B cell (primary cell): ENCODE measurements at regions not wholly inside any gene's neighbourhood (a gene's known extent, or its start where the extent isn't known, plus 50 kb on each side); places are given as distances from the start of the nearest gene placed in this dataset.

Experiments
- ATAC-seq: fragments of 200-7000 bp; cut with Tn5 transposase; one replicate; pipeline ENCODE4 v1.10.0; 2021; ENCODE audit warnings: low read depth, mild to moderate bottlenecking, moderate number of reproducible peaks, moderate library complexity
- CTCF ChIA-PET: fragments of 350-600 bp; sonication (Branson Sonifier 250); formaldehyde crosslinking; loops from one replicate; lab custom pipeline; 2021; ENCODE audit warnings: antibody characterized with exemption, inconsistent platforms; lab: Charles Lee
- POLR2A ChIA-PET: fragments of 350-600 bp; sonication (Branson Sonifier 250); formaldehyde crosslinking; loops from one replicate; lab custom pipeline; 2021; ENCODE audit warnings: antibody characterized with exemption; lab: Charles Lee
- DNase-seq: peaks from one replicate; pipeline ENCODE4 v3.0.0; 2013
- H2AFZ ChIP-seq: 2 replicates; pipeline ENCODE4 v1.6.1; 2012; ENCODE audit warnings: mild to moderate bottlenecking, low read depth, low read length; ENCODE audit not compliant: insufficient read depth, poor library complexity, severe bottlenecking
- H3K27ac ChIP-seq, 2 donors: 1 replicate in 1 of 2; 2 replicates in 1 of 2; pipeline ENCODE4 v1.5.1; 2012 to 2013; ENCODE audit warnings: low read length in 2 of 2, mild to moderate bottlenecking in 2 of 2, moderate library complexity in 1 of 2
- H3K27me3 ChIP-seq, 4 experiments: fragments of 200-600 bp in 1 of 4; sonication (generic) in 1 of 4; replicated peaks in 1 of 4; 1 replicate in 2 of 4; 2 replicates in 2 of 4; pipeline versions ENCODE4 v1.6.1 to v1.7.0; 2013 to 2016; ENCODE audit warnings: low read length in 3 of 4, mild to moderate bottlenecking in 2 of 4, mixed read lengths in 1 of 4, moderate library complexity in 1 of 4; ENCODE audit not compliant: insufficient read depth in 4 of 4, control insufficient read depth in 3 of 4; ENCODE audit errors: control extremely low read depth in 1 of 4
- H3K36me3 ChIP-seq, 2 experiments: replicated peaks in 1 of 2; 1 replicate in 1 of 2; 2 replicates in 1 of 2; pipeline versions ENCODE4 v1.6.1 to v1.7.1; 2013; ENCODE audit warnings: low read length in 1 of 2; ENCODE audit not compliant: insufficient read depth in 2 of 2, control insufficient read depth in 1 of 2; ENCODE audit errors: control extremely low read depth in 1 of 2, extremely low read depth in 1 of 2
- H3K4me1 ChIP-seq, 2 donors: fragments of 200-600 bp in 1 of 2; sonication (generic) in 1 of 2; 1 replicate in 1 of 2; 2 replicates in 1 of 2; pipeline versions ENCODE4 v1.5.1 to v1.6.1; 2013 to 2017; ENCODE audit warnings: low read length in 2 of 2; ENCODE audit not compliant: control insufficient read depth in 2 of 2, insufficient read depth in 2 of 2
- H3K4me2 ChIP-seq: replicated peaks from 2 replicates; pipeline ENCODE3; 2012; ENCODE audit warnings: mild to moderate bottlenecking, low read depth, low read length; ENCODE audit not compliant: poor library complexity, severe bottlenecking
- H3K4me3 ChIP-seq, 5 experiments: fragments of 200-600 bp in 1 of 5; sonication (generic) in 1 of 5; 1 replicate in 3 of 5; 2 replicates in 2 of 5; pipeline versions ENCODE4 v1.5.1 to v1.7.0; 2011 to 2016; ENCODE audit warnings: low read length in 4 of 5, mild to moderate bottlenecking in 4 of 5, low read depth in 2 of 5, control low read depth in 1 of 5, moderate library complexity in 1 of 5; ENCODE audit not compliant: insufficient read depth in 1 of 5; ENCODE audit errors: control extremely low read depth in 1 of 5, extremely low read depth in 1 of 5
- H3K79me2 ChIP-seq: fragments of 200-600 bp; sonication (generic); one replicate; pipeline ENCODE4 v1.6.0; 2016; ENCODE audit warnings: low read length; ENCODE audit not compliant: control insufficient read depth, insufficient read depth
- H3K9ac ChIP-seq: fragments of 200-600 bp; sonication (generic); 2 replicates; pipeline ENCODE4 v1.6.1; 2017; ENCODE audit warnings: mild to moderate bottlenecking, low read length, moderate library complexity
- H3K9me3 ChIP-seq, 3 donors: one replicate each; pipeline versions ENCODE4 v1.6.1 to v1.7.1; 2013; ENCODE audit warnings: low read length in 2 of 3; ENCODE audit not compliant: control insufficient read depth in 2 of 3, insufficient read depth in 1 of 3; ENCODE audit errors: control extremely low read depth in 1 of 3
- H4K20me1 ChIP-seq: 2 replicates; pipeline ENCODE4 v1.6.0; 2012; ENCODE audit warnings: mild to moderate bottlenecking, low read length; ENCODE audit not compliant: insufficient read depth, control insufficient read depth, poor library complexity, severe bottlenecking
- H3K27ac Mint-ChIP-seq: one replicate; pipeline ENCODE4 v1.8.0; 2021; ENCODE audit warnings: mixed read lengths
- H3K27me3 Mint-ChIP-seq: one replicate; pipeline ENCODE4 v1.8.0; 2021; ENCODE audit warnings: mixed read lengths
- H3K4me1 Mint-ChIP-seq: one replicate; pipeline ENCODE4 v1.8.0; 2021; ENCODE audit warnings: mixed read lengths
- H3K4me3 Mint-ChIP-seq: one replicate; pipeline ENCODE4 v1.8.0; 2021; ENCODE audit warnings: mixed read lengths
- H3K9me3 Mint-ChIP-seq: one replicate; pipeline ENCODE4 v1.8.0; 2022; ENCODE audit warnings: mixed read lengths; ENCODE audit not compliant: insufficient read depth
- EZH2 ChIP-seq: IDR thresholded peaks from 2 replicates; pipeline ENCODE4 v1.6.1; 2012; ENCODE audit warnings: borderline replicate concordance, low read depth, mild to moderate bottlenecking, moderate library complexity, low read length; ENCODE audit not compliant: insufficient read depth, poor library complexity, severe bottlenecking
- WGBS: methylation state at CpG from one replicate; pipeline ENCODE4 v1.1.5; 2013; ENCODE audit warnings: missing lambda C conversion rate; ENCODE audit not compliant: insufficient coverage; 5-methylcytosine and 5-hydroxymethylcytosine counted together
- intact Hi-C: fragments of 100-400 bp; cut with micrococcal nuclease; formaldehyde crosslinking; loops from one replicate; pipeline ENCODE4 v1.10.0; 2022
- TF ChIP-seq, protein P1 (sequence below): fragments of 200-600 bp; IDR thresholded peaks from one replicate; pipeline ENCODE4 v1.8.0; 2022; ENCODE audit warnings: antibody characterized with exemption, mild to moderate bottlenecking

GRCh38 chr6:126475449-126475848, 135.5 kb downstream of the CENPW start:
- CTCF ChIA-PET = no interaction called here
- Histone ChIP-seq H3K79me2 (no peaks in the 10 kb centered on the region), H3K36me3 (no peaks in the 10 kb centered on the region), H3K27me3 (no peaks in the 10 kb centered on the region), H3K9ac (no peak overlapping the region), H3K4me3 (no peak overlapping the region), H3K4me1 (no peaks in the 10 kb centered on the region), H2AFZ (no peak overlapping the region), H4K20me1 (no peaks in the 10 kb centered on the region), H3K27ac (no peak overlapping the region), H3K9me3 (peaks cover 0 to 2% (median 0%) of the 10 kb centered on the region in 3 donors), H3K4me2 (no peak overlapping the region)
- ATAC-seq = no peak
- Mint-ChIP-seq H3K27me3 (no peaks in the 10 kb centered on the region), H3K9me3 (peaks cover 3% of the 10 kb centered on the region), H3K27ac (no peak overlapping the region), H3K4me3 (no peak overlapping the region), H3K4me1 (no peaks in the 10 kb centered on the region)
- no peak for TF ChIP-seq EZH2
- TF ChIP-seq, protein P1, sequence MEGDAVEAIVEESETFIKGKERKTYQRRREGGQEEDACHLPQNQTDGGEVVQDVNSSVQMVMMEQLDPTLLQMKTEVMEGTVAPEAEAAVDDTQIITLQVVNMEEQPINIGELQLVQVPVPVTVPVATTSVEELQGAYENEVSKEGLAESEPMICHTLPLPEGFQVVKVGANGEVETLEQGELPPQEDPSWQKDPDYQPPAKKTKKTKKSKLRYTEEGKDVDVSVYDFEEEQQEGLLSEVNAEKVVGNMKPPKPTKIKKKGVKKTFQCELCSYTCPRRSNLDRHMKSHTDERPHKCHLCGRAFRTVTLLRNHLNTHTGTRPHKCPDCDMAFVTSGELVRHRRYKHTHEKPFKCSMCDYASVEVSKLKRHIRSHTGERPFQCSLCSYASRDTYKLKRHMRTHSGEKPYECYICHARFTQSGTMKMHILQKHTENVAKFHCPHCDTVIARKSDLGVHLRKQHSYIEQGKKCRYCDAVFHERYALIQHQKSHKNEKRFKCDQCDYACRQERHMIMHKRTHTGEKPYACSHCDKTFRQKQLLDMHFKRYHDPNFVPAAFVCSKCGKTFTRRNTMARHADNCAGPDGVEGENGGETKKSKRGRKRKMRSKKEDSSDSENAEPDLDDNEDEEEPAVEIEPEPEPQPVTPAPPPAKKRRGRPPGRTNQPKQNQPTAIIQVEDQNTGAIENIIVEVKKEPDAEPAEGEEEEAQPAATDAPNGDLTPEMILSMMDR = no peak
- POLR2A ChIA-PET = no interaction called here
- DNase-seq = no peak
- intact Hi-C loops = no loop called here

GRCh38 chr6:126477678-126478077, 137.8 kb downstream of the CENPW start:
- no peaks in the 10 kb centered on the region for H3K79me2 ChIP-seq
- no peak overlapping the region for H3K9ac ChIP-seq
- H3K27ac ChIP-seq = no peak overlapping the region
- TF ChIP-seq, protein P1 = no peak
- no peak for TF ChIP-seq EZH2
- H3K4me1 ChIP-seq = no peaks in the 10 kb centered on the region
- ATAC-seq (no peak), DNase-seq (no peak)
- 67% methylated on average over 1 of the region's 1 CpG for WGBS
- Mint-ChIP-seq H3K27me3 (no peaks in the 10 kb centered on the region), H3K4me1 (no peaks in the 10 kb centered on the region), H3K27ac (no peak overlapping the region), H3K4me3 (no peak overlapping the region), H3K9me3 (no peaks in the 10 kb centered on the region)
- intact Hi-C loops = no loop called here
- H3K4me3 ChIP-seq = no peak overlapping the region
- no peak overlapping the region for H2AFZ ChIP-seq
- no peak overlapping the region for H3K4me2 ChIP-seq
- no peaks in the 10 kb centered on the region for H3K36me3 ChIP-seq
- no peaks in the 10 kb centered on the region for H4K20me1 ChIP-seq
- no peaks in the 10 kb centered on the region for H3K9me3 ChIP-seq
- H3K27me3 ChIP-seq = no peaks in the 10 kb centered on the region
- ChIA-PET CTCF (no interaction called here), POLR2A (no interaction called here)
